NT2/D1 (cell line): ENCODE measurements at regions not wholly inside any gene's neighbourhood (a gene's known extent, or its start where the extent isn't known, plus 50 kb on each side); places are given as distances from the start of the nearest gene placed in this dataset.
"Not testable (repeated sequence)": the region's sequence is repeated elsewhere in the genome, so short reads cannot be mapped to it uniquely, and the experiment has no call there.

Experiments
- DNase-seq: peaks from one replicate; pipeline ENCODE4 v3.0.0-alpha.2; 2011; ENCODE audit warnings: low read depth, low spot score
- H3K27me3 ChIP-seq: 2 replicates; pipeline ENCODE4 v1.6.0; 2011; ENCODE audit warnings: mild to moderate bottlenecking; ENCODE audit not compliant: insufficient read length, insufficient read depth
- H3K36me3 ChIP-seq: 2 replicates; pipeline ENCODE4 v1.6.1; 2011; ENCODE audit warnings: mild to moderate bottlenecking, low read length, mixed read lengths; ENCODE audit not compliant: insufficient read depth, insufficient read length
- H3K4me1 ChIP-seq: 2 replicates; pipeline ENCODE4 v1.5.1; 2011; ENCODE audit not compliant: insufficient read depth, insufficient read length
- H3K4me3 ChIP-seq: 2 replicates; pipeline ENCODE4 v1.5.1; 2011; ENCODE audit warnings: low read depth; ENCODE audit not compliant: insufficient read length
- H3K9ac ChIP-seq: 2 replicates; pipeline ENCODE4 v1.6.0; 2011; ENCODE audit warnings: low read depth; ENCODE audit not compliant: insufficient read length
- H3K9me3 ChIP-seq: 2 replicates; pipeline ENCODE4 v1.5.1; 2011; ENCODE audit warnings: mild to moderate bottlenecking, low read length; ENCODE audit not compliant: insufficient read depth
- SUZ12 ChIP-seq: IDR thresholded peaks from 2 replicates; pipeline ENCODE4 v1.6.1; 2011; ENCODE audit not compliant: insufficient read length, insufficient read depth; ENCODE audit errors: extremely low read depth
- YY1 ChIP-seq: IDR thresholded peaks from 2 replicates; pipeline ENCODE4 v1.6.1; 2011; ENCODE audit not compliant: insufficient read length, insufficient read depth
- ZNF274 ChIP-seq: IDR thresholded peaks from 2 replicates; pipeline ENCODE4 v1.6.1; 2011; ENCODE audit warnings: mild to moderate bottlenecking, low read depth, low read length

DNA sequence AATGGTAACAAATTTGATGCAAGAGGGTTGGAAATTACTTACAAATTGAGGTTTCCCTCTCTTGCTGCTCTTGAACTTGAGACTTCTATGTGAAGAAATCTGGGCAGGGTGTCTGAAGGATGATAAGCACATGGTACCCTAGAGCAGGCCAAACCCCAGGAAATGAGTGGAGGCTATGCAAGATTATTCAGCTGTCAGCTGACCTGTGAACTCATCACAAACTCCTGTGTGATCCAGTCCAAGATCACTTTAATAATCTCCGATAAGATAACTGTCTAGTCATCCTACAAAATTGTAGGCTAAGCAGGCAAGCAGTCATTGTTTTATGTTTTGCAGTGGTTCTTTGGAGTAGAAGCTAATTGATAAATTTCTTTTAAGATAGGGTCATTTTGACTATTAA lies 213.1 kb downstream of the BTBD3 start:
- H3K9me3 ChIP-seq = no peaks in the 10 kb centered on the region
- no peak overlapping the region for H3K4me3 ChIP-seq
- no peak for DNase-seq
- no peaks in the 10 kb centered on the region for H3K4me1 ChIP-seq
- no peak overlapping the region for H3K9ac ChIP-seq
- H3K27me3 ChIP-seq = no peaks in the 10 kb centered on the region
- TF ChIP-seq ZNF274 = no peak
- no peak for TF ChIP-seq YY1
- TF ChIP-seq SUZ12 = no peak
- no peaks in the 10 kb centered on the region for H3K36me3 ChIP-seq

- Histone ChIP-seq H3K4me1 (no peaks in the 10 kb centered on the region), H3K36me3 (no peaks in the 10 kb centered on the region), H3K4me3 (no peak overlapping the region), H3K9ac (no peak overlapping the region), H3K9me3 (no peaks in the 10 kb centered on the region), H3K27me3 (no peaks in the 10 kb centered on the region)
- TF ChIP-seq SUZ12 (no peak), YY1 (no peak)
- no peak for DNase-seq
Measured at GRCh38 chr20:12133553-12133952, 215.9 kb downstream of the BTBD3 start.

GRCh38 chr20:12145951-12146350 lies 228.3 kb downstream of the BTBD3 start:
- not testable (repeated sequence) for H3K4me1 ChIP-seq, H3K27me3 ChIP-seq, H3K9me3 ChIP-seq

DNA sequence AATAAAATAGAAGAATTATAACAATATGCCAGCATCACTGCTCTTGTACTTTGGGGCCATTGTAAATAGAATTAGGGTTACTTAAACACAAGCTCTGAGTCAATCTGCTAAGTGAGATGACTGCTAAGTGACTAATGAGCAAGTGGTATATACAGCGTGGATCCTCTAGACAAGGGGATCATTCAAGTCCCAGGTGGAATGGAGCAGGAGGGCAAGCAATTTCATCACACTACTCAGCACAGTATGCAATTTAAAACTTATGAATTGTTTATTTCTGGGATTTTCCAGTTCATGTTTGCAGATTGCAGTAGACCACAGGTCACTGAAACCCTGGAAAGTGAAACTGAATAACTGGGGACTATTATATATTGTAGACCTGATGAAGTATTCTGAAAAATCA lies 235.3 kb downstream of the BTBD3 start:
- Histone ChIP-seq H3K27me3 (no peaks in the 10 kb centered on the region), H3K4me3 (no peak overlapping the region), H3K9ac (no peak overlapping the region), H3K36me3 (no peaks in the 10 kb centered on the region), H3K4me1 (no peaks in the 10 kb centered on the region), H3K9me3 (no peaks in the 10 kb centered on the region)
- TF ChIP-seq YY1 = no peak
- TF ChIP-seq ZNF274 = no peak
- TF ChIP-seq SUZ12 = no peak
- no peak for DNase-seq

More at GRCh38 chr20:12145951-12146350, 228.3 kb downstream of the BTBD3 start:
- DNase-seq, H3K36me3 ChIP-seq, H3K4me3 ChIP-seq, H3K9ac ChIP-seq: not testable (repeated sequence)

DNA sequence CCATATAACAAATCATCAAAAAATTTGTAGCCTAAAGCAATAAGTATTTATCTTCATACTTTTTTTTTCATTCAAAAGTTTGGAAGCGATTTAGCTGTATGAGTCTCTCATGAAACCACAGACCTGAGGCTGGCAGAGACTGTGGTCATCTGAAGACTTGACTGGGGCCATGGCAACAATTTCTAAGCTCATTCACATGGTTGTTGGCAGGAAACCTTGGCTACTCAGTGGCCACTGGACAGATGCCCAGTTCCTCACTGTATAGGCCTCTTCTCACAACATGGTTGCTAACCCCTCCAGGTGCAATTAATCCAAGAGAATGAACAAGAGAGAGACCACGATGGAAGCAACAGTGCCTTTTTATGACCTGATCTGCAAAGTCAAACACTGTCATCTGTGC lies 235.9 kb downstream of the BTBD3 start:
- no peak for DNase-seq
- no peaks in the 10 kb centered on the region for H3K27me3 ChIP-seq
- no peaks in the 10 kb centered on the region for H3K4me1 ChIP-seq
- no peak overlapping the region for H3K9ac ChIP-seq
- no peak overlapping the region for H3K4me3 ChIP-seq
- no peaks in the 10 kb centered on the region for H3K9me3 ChIP-seq
- no peaks in the 10 kb centered on the region for H3K36me3 ChIP-seq
- no peak for TF ChIP-seq YY1
- no peak for TF ChIP-seq ZNF274
- TF ChIP-seq SUZ12 = no peak

DNA sequence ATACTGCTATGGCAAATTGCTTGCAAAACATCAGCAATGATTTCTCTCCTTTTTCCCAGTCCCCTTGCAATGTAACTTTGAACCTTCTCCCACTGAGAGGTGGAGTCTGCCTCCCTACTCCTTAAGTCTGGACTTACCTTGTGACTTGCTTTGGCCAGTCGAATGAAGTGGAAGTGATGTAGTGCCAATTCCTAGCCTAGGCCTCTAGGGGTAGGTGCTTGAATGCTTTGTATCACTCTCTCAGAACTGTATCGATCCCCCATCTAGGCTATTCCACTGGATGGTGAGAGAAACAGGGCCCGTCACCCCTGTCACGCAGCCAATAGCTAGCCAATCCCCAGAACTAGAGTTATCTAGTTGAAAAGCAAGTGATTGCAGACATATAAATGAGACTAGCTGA lies 238.6 kb downstream of the BTBD3 start:
- no peak for TF ChIP-seq YY1
- no peak for TF ChIP-seq ZNF274
- no peak for TF ChIP-seq SUZ12
- DNase-seq = no peak
- Histone ChIP-seq H3K27me3 (no peaks in the 10 kb centered on the region), H3K9me3 (no peaks in the 10 kb centered on the region), H3K9ac (no peak overlapping the region), H3K36me3 (no peaks in the 10 kb centered on the region), H3K4me1 (no peaks in the 10 kb centered on the region), H3K4me3 (no peak overlapping the region)

- Histone ChIP-seq H3K4me1 (no peaks in the 10 kb centered on the region), H3K27me3 (no peaks in the 10 kb centered on the region), H3K36me3 (no peaks in the 10 kb centered on the region), H3K9ac (no peak overlapping the region), H3K4me3 (no peak overlapping the region), H3K9me3 (no peaks in the 10 kb centered on the region)
- DNase-seq = no peak
- TF ChIP-seq SUZ12 (no peak), YY1 (no peak), ZNF274 (no peak)
Measured at GRCh38 chr20:12159261-12159660, 241.6 kb downstream of the BTBD3 start.

DNA sequence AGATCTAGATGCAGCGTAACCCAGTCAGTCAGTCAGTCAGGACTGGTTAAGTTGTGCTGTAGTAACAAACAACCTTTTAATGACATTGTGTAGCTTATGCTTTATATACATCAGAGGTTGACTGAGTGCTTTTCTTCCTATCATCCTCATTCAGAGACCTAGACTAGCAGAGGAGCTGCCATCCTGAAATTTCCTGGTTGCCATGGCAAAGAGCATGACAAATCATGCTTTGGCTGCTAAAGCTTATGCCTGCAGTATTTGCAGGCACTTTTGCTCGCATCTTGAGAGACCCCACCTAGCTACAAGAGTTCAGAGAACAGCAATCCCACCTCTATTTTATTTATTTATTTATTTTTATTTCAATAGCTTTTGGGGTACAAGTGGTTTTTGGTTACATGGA lies 244.0 kb downstream of the BTBD3 start:
- H3K9ac ChIP-seq = no peak overlapping the region
- DNase-seq = no peak

More for the DNA sequence above, 244.0 kb downstream of the BTBD3 start:
- Histone ChIP-seq H3K27me3 (no peaks in the 10 kb centered on the region), H3K36me3 (no peaks in the 10 kb centered on the region), H3K4me3 (no peak overlapping the region), H3K9me3 (no peaks in the 10 kb centered on the region), H3K4me1 (no peaks in the 10 kb centered on the region)
- TF ChIP-seq ZNF274 = no peak
- no peak for TF ChIP-seq YY1
- no peak for TF ChIP-seq SUZ12
